AG04450 (cell line): ENCODE measurements at regions not wholly inside any gene's neighbourhood (a gene's known extent, or its start where the extent isn't known, plus 50 kb on each side); places are given as distances from the start of the nearest gene placed in this dataset.

Experiments
- CTCF ChIA-PET: fragments of 300-600, 350-600 bp; formaldehyde crosslinking; extraction: SDS; loops from one replicate; lab custom pipeline; 2022; ENCODE audit warnings: antibody characterized with exemption, inconsistent platforms; lab: Charles Lee
- POLR2A ChIA-PET: fragments of 350-600 bp; formaldehyde crosslinking; extraction: SDS; loops from one replicate; lab custom pipeline; 2021; ENCODE audit warnings: antibody characterized with exemption, inconsistent platforms; lab: Yijun Ruan, JAX
- DNase-seq: peaks from one replicate; pipeline ENCODE4 v3.0.0-alpha.2; 2011; ENCODE audit warnings: low read depth, low spot score
- H3K27ac ChIP-seq: one replicate; pipeline ENCODE4 v1.5.1; 2012; ENCODE audit warnings: low read depth, low read length, control low read depth
- H3K27me3 ChIP-seq: one replicate; pipeline ENCODE4 v1.6.0; 2012; ENCODE audit warnings: low read length; ENCODE audit not compliant: control insufficient read depth, insufficient read depth
- H3K4me3 ChIP-seq: 2 replicates; pipeline ENCODE4 v1.5.1; 2011; ENCODE audit warnings: mild to moderate bottlenecking, low read depth, low read length, control low read depth
- H3K9me3 ChIP-seq: 2 replicates; pipeline ENCODE4 v1.5.1; 2012; ENCODE audit warnings: low read length; ENCODE audit not compliant: control insufficient read depth, insufficient read depth
- TF ChIP-seq, protein P1 (sequence below): IDR thresholded peaks from 2 replicates; pipeline ENCODE4 v1.5.1; 2011; ENCODE audit warnings: low read depth, low read length, control low read depth, inconsistent platforms

DNA sequence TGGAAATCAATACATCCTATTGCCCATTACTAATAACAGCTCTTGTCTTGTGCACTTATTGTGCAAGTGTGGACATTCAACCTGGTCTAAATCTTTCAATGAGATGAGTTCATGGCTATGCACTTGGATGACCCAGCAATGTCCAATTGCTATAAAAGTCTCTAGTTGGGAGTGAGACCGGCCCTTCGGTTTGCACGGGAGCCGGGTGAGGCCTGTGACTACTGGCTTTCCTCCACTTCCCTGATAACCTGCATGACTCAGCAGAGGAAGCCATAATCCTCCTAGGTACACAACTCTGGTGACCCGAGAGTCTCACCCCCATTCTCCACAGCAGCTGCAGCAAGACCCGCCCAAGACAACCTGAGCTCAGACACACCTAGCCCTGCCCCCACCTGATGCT, 135.9 kb upstream of the PAX6 start:
- TF ChIP-seq, protein P1, sequence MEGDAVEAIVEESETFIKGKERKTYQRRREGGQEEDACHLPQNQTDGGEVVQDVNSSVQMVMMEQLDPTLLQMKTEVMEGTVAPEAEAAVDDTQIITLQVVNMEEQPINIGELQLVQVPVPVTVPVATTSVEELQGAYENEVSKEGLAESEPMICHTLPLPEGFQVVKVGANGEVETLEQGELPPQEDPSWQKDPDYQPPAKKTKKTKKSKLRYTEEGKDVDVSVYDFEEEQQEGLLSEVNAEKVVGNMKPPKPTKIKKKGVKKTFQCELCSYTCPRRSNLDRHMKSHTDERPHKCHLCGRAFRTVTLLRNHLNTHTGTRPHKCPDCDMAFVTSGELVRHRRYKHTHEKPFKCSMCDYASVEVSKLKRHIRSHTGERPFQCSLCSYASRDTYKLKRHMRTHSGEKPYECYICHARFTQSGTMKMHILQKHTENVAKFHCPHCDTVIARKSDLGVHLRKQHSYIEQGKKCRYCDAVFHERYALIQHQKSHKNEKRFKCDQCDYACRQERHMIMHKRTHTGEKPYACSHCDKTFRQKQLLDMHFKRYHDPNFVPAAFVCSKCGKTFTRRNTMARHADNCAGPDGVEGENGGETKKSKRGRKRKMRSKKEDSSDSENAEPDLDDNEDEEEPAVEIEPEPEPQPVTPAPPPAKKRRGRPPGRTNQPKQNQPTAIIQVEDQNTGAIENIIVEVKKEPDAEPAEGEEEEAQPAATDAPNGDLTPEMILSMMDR = no peak
- CTCF ChIA-PET = interaction anchor here (1.0 kb wide), 1 partner anchor 9 kb away, joined by 3 read pairs; no protein-coding TSS in a partner anchor

DNA sequence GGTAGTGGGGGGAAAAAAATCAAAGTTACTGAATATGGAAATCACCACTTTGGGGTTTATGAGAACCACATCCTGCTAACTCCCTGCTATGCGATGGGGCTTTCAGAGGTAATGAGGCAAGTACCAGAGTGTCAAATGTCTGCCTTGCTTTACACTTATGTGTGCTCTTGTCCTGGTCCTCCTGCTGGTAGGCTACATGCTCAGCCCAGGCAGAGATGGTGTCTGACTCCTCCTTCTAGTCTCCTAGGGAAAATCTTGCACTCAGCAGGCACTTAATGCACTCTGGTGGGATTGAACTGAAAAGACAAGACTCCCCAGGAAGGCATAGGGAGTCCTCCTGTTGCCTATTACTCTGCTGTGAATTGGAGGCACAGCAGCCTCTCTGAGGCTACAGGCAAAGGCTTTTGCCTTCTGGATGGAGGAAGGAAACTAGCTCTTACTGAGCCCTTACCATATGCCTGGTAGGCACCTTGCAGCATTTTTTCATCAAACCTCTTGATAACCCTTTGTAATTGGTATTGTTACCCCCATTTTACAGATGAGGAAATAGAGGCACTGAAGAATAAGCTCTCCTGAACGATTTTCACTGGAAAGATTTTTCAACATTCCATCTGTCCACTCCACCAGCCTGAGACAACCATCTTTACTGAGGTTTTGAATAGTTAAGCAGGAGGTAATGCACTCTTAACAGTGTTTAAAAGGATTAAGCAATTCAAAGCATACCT, 132.1 kb upstream of the PAX6 start:
- CTCF ChIA-PET = interaction anchor here (1.0 to 1.2 kb wide), 2 partner anchors 15 to 73 kb away, joined by 3 to 6 read pairs; no protein-coding TSS in a partner anchor
- Histone ChIP-seq H3K27me3 (peaks cover 14% of the 10 kb centered on the region), H3K4me3 (no peak overlapping the region), H3K9me3 (no peaks in the 10 kb centered on the region), H3K27ac (no peak overlapping the region)
- TF ChIP-seq, protein P1 = no peak
- POLR2A ChIA-PET = no interaction called here
- DNase-seq = no peak

More for the DNA sequence above, 135.9 kb upstream of the PAX6 start:
- H3K9me3 ChIP-seq = no peaks in the 10 kb centered on the region
- POLR2A ChIA-PET = no interaction called here
- no peak overlapping the region for H3K4me3 ChIP-seq
- no peak for DNase-seq
- H3K27me3 ChIP-seq = peaks cover 12% of the 10 kb centered on the region
- H3K27ac ChIP-seq = no peak overlapping the region

DNA sequence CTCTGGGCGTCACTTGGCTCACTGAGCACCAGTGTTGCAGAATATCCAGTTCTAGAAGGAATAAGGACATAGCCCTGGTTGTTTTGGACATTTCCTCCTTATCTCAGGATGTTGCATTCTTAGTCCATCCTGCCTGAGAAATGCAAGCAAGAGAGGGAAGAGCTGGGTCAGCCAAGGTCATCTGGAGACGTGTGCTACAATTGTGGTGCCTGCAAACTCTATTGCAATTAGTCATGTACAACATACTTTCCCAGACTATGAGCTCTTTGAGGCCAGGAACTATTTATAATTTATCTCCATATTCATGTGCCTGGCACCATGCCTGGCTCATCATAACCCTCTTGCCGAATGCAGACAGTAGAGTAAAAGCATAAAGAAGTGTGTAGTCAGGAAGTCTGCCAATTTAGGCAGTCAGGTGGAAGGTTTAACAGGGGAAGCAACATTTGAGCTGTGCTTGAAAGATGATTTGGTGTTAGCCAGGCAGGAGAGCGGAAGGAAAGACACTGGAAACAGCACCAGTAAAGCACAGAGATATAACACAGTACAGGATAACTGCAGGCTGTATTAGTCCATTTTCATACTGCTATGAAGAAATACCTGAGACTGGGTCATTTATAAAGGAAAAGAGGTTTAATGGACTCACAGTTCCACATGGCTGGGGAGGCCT, 129.4 kb upstream of the PAX6 start:
- POLR2A ChIA-PET = no interaction called here
- CTCF ChIA-PET = interaction anchor here (1.2 kb wide), 1 partner anchor 18 kb away, joined by 4 read pairs; no protein-coding TSS in a partner anchor

DNA sequence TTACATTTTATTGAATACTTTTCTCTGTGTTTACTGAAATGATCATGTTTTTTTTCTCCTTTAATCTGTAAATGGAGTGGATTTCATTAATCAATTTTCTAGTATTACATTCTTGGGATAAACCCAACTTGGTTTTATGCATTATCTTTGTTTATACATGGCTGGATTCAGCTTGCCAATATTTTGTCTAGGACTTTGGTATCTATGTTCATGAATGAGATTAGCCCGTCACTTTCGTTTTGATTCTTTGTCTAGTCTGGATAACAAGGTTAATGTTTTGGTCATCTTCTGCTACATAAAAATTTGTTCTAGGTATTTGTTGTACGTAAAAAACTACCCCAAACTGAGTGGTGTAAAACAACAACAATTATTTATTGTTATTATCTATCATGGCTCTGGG, 127.9 kb upstream of the PAX6 start:
- POLR2A ChIA-PET = no interaction called here
- TF ChIP-seq, protein P1 = no peak
- CTCF ChIA-PET = no interaction called here
- Histone ChIP-seq H3K27ac (no peak overlapping the region), H3K27me3 (peaks cover 11% of the 10 kb centered on the region), H3K9me3 (no peaks in the 10 kb centered on the region), H3K4me3 (no peak overlapping the region)
- DNase-seq = no peak

More for the DNA sequence above, 129.4 kb upstream of the PAX6 start:
- no peaks in the 10 kb centered on the region for H3K9me3 ChIP-seq
- TF ChIP-seq, protein P1 = no peak
- DNase-seq = no peak
- peaks cover 14% of the 10 kb centered on the region for H3K27me3 ChIP-seq
- no peak overlapping the region for H3K27ac ChIP-seq
- no peak overlapping the region for H3K4me3 ChIP-seq

DNA sequence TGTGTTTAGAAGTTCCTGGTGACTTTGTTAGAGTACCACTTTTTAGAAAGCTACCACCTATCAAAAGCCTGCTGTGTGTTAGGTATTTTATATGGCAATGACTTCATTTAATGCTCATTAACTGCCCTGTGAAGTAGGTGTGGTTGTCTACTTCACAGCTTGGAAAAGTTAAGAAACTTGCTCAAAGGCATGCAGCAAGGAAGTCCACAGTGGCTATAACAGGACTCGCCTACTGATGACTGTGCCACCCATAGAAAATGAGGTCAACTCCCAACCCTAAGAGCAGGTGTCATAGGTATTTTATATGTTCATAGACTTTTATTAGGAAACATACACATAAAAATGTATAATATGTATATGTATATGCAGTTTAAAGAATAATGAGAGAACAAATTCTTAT, 125.2 kb upstream of the PAX6 start:
- Histone ChIP-seq H3K4me3 (no peak overlapping the region), H3K9me3 (no peaks in the 10 kb centered on the region), H3K27me3 (peaks cover 2% of the 10 kb centered on the region), H3K27ac (no peak overlapping the region)
- TF ChIP-seq, protein P1 = no peak
- CTCF ChIA-PET = no interaction called here
- no peak for DNase-seq
- POLR2A ChIA-PET = no interaction called here
